Endodermal cell (in vitro differentiated cells): ENCODE measurements at regions not wholly inside any gene's neighbourhood (a gene's known extent, or its start where the extent isn't known, plus 50 kb on each side); places are given as distances from the start of the nearest gene placed in this dataset.

ENCODE experiments used
- DNase-seq: peaks from one replicate; pipeline ENCODE4 v3.0.0-alpha.2; 2017
- H3K27ac ChIP-seq: 2 replicates; pipeline ENCODE4 v1.5.1; 2013; ENCODE audit warnings: mild to moderate bottlenecking, low read depth, low read length, moderate library complexity
- H3K27me3 ChIP-seq: 2 replicates; pipeline ENCODE4 v1.6.1; 2013; ENCODE audit warnings: mild to moderate bottlenecking, low read length, moderate library complexity; ENCODE audit not compliant: insufficient read depth, control insufficient read depth, poor library complexity, severe bottlenecking
- H3K36me3 ChIP-seq: 2 replicates; pipeline ENCODE4 v1.7.0; 2013; ENCODE audit warnings: mild to moderate bottlenecking, low read length, moderate library complexity; ENCODE audit not compliant: control insufficient read depth, insufficient read depth
- H3K4me1 ChIP-seq: one replicate; pipeline ENCODE4 v1.7.0; 2013; ENCODE audit warnings: low read length; ENCODE audit not compliant: control insufficient read depth, insufficient read depth
- H3K4me3 ChIP-seq: 2 replicates; pipeline ENCODE4 v1.5.1; 2013; ENCODE audit warnings: mild to moderate bottlenecking, low read length, moderate library complexity
- H3K9ac ChIP-seq: 2 replicates; pipeline ENCODE4 v1.6.1; 2013; ENCODE audit warnings: mild to moderate bottlenecking, low read length, moderate library complexity; ENCODE audit not compliant: poor library complexity, severe bottlenecking; ENCODE audit errors: extremely low read depth
- H3K9me3 ChIP-seq: 2 replicates; pipeline ENCODE4 v1.6.1; 2013; ENCODE audit warnings: mild to moderate bottlenecking, low read length, moderate library complexity; ENCODE audit not compliant: control insufficient read depth
- H3K27ac Mint-ChIP-seq: 2 replicates; pipeline ENCODE4 v1.8.0; 2020; ENCODE audit warnings: mixed read lengths
- H3K27me3 Mint-ChIP-seq: 2 replicates; pipeline ENCODE4 v1.8.0; 2021; ENCODE audit warnings: mild to moderate bottlenecking, mixed read lengths; ENCODE audit not compliant: insufficient read depth
- H3K36me3 Mint-ChIP-seq: 2 replicates; pipeline ENCODE4 v1.8.0; 2020; ENCODE audit warnings: low read depth, mixed read lengths
- H3K4me1 Mint-ChIP-seq: 2 replicates; pipeline ENCODE4 v1.8.0; 2020; ENCODE audit warnings: mixed read lengths
- H3K4me3 Mint-ChIP-seq: 2 replicates; pipeline ENCODE4 v1.8.0; 2020; ENCODE audit warnings: mild to moderate bottlenecking, moderate library complexity, mixed read lengths
- H3K9me3 Mint-ChIP-seq: 2 replicates; pipeline ENCODE4 v1.8.0; 2020; ENCODE audit warnings: mild to moderate bottlenecking, mixed read lengths
- WGBS, 2 experiments: methylation state at CpG; one replicate each; pipeline versions ENCODE4 v1.1.5 to v1.1.7; 2013; ENCODE audit warnings: missing lambda C conversion rate in 2 of 2, mixed read lengths in 1 of 2; ENCODE audit not compliant: insufficient coverage in 1 of 2, insufficient read length in 1 of 2; 5-methylcytosine and 5-hydroxymethylcytosine counted together
- TF ChIP-seq, protein P1 (sequence below): fragments of 200-600 bp; sonication (generic); conservative IDR thresholded peaks from 2 replicates; pipeline ENCODE4 v1.5.0; 2021; ENCODE audit warnings: antibody characterized with exemption, mild to moderate bottlenecking

DNA sequence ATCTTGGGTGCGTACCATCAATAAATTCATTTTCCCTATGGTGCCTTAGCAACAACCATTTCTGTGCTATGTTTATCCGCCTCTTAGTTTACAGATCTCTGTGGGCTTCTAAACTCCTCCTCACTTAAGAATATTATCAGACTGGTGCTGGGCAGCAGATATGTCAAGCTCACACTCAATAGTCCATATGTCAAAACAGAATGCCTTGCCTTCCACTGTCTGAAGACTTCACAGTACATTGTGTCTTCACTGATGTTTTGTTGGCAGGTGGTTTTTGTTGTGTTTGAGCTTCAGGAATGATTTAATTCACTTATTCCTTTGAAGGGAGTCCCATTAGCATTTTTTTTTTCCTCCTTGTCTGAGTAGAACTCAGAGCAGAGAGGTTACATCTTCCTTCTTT is 419.6 kb downstream of the DNAJB9 start:
- TF ChIP-seq, protein P1, sequence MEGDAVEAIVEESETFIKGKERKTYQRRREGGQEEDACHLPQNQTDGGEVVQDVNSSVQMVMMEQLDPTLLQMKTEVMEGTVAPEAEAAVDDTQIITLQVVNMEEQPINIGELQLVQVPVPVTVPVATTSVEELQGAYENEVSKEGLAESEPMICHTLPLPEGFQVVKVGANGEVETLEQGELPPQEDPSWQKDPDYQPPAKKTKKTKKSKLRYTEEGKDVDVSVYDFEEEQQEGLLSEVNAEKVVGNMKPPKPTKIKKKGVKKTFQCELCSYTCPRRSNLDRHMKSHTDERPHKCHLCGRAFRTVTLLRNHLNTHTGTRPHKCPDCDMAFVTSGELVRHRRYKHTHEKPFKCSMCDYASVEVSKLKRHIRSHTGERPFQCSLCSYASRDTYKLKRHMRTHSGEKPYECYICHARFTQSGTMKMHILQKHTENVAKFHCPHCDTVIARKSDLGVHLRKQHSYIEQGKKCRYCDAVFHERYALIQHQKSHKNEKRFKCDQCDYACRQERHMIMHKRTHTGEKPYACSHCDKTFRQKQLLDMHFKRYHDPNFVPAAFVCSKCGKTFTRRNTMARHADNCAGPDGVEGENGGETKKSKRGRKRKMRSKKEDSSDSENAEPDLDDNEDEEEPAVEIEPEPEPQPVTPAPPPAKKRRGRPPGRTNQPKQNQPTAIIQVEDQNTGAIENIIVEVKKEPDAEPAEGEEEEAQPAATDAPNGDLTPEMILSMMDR, result no peak
- no peak overlapping the region for H3K27ac Mint-ChIP-seq
- 94 to 97% methylated on average over 2 of the region's 2 CpGs for WGBS, 2 experiments
- H3K4me3 ChIP-seq, result no peak overlapping the region
- no peak for DNase-seq
- no peak overlapping the region for H3K4me3 Mint-ChIP-seq
- H3K27me3 Mint-ChIP-seq, result no peaks in the 10 kb centered on the region
- no peaks in the 10 kb centered on the region for H3K9me3 ChIP-seq
- no peaks in the 10 kb centered on the region for H3K4me1 ChIP-seq
- H3K27ac ChIP-seq, result no peak overlapping the region
- no peaks in the 10 kb centered on the region for H3K36me3 Mint-ChIP-seq
- no peaks in the 10 kb centered on the region for H3K9me3 Mint-ChIP-seq
- peaks cover 26% of the 10 kb centered on the region for H3K4me1 Mint-ChIP-seq
- H3K27me3 ChIP-seq, result no peaks in the 10 kb centered on the region
- no peak overlapping the region for H3K9ac ChIP-seq
- no peaks in the 10 kb centered on the region for H3K36me3 ChIP-seq

DNA sequence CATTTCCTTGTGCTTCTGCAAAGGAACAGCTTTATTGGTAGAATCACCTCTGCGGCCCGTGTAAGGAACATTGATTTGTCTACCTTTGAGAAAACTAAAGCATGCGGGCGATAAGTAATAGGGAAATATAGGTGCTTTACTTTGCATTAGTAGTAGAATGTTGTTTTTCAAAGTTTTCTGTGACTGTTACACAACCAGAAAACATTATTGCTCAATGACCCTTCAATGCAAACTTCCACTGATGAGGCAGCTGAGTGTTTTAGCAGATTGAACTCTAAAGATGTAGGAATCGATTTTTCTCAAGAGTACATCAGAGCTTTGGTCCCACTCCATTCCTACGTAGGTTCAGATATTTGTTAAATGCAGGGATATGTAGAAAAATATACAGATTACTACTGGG is 427.8 kb downstream of the DNAJB9 start:
- no peak overlapping the region for H3K4me3 ChIP-seq
- Mint-ChIP-seq H3K27ac (no peak overlapping the region), H3K27me3 (no peaks in the 10 kb centered on the region), H3K36me3 (no peaks in the 10 kb centered on the region), H3K4me3 (no peak overlapping the region), H3K9me3 (no peaks in the 10 kb centered on the region), H3K4me1 (peaks cover 7% of the 10 kb centered on the region)
- H3K27ac ChIP-seq, result no peak overlapping the region
- 93 to 100% methylated on average over 4 to 6 of the region's 6 CpGs for WGBS, 2 experiments
- TF ChIP-seq, protein P1, result no peak
- no peak for DNase-seq
- H3K36me3 ChIP-seq, result no peaks in the 10 kb centered on the region
- no peaks in the 10 kb centered on the region for H3K27me3 ChIP-seq
- H3K9ac ChIP-seq, result no peak overlapping the region
- no peaks in the 10 kb centered on the region for H3K4me1 ChIP-seq
- H3K9me3 ChIP-seq, result no peaks in the 10 kb centered on the region

DNA sequence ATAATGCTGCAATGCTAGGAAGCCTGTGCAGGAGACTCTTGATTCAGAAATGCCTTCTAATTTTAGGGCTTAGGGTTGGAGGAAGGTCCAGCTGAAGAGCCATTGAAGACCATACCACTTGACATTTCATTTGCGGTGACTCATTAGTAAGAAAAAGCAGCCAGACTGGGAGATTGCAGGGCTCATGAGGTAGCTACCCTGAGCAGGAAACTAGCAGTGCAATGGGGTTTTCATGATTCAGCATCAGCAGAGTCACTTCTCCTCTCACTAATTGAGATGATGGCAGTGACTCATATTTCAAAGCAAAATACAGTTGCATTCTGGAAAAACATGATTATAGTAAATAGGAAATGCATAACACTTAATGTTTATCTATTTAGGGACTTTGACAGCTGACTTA is 434.1 kb downstream of the DNAJB9 start:
- no peak for DNase-seq
- H3K36me3 ChIP-seq, result no peaks in the 10 kb centered on the region
- Mint-ChIP-seq H3K9me3 (no peaks in the 10 kb centered on the region), H3K27ac (no peak overlapping the region), H3K36me3 (no peaks in the 10 kb centered on the region), H3K4me3 (no peak overlapping the region), H3K4me1 (peaks cover 19% of the 10 kb centered on the region), H3K27me3 (no peaks in the 10 kb centered on the region)
- no peaks in the 10 kb centered on the region for H3K9me3 ChIP-seq
- H3K27ac ChIP-seq, result no peak overlapping the region
- no peaks in the 10 kb centered on the region for H3K4me1 ChIP-seq
- WGBS, 2 experiments, result 95 to 100% methylated on average over 1 of the region's 1 CpG
- TF ChIP-seq, protein P1, result no peak
- no peak overlapping the region for H3K4me3 ChIP-seq
- no peak overlapping the region for H3K9ac ChIP-seq
- no peaks in the 10 kb centered on the region for H3K27me3 ChIP-seq
